Bronchial epithelial cell (primary cell): ENCODE measurements at regions not wholly inside any gene's neighbourhood (a gene's known extent, or its start where the extent isn't known, plus 50 kb on each side); places are given as distances from the start of the nearest gene placed in this dataset.

ENCODE experiments used
- DNase-seq: peaks from one replicate; pipeline ENCODE4 v3.0.0-alpha.2; 2010; ENCODE audit warnings: low read depth
- FAIRE-seq: peaks from 2 replicates; lab custom pipeline; 2011; peaks lifted over from hg19 to GRCh38; lab: Jason Lieb, UNC
- H3K27me3 ChIP-seq: 2 replicates; pipeline ENCODE4 v1.5.1; 2011; ENCODE audit warnings: low read length; ENCODE audit not compliant: control insufficient read depth, insufficient read depth
- H3K36me3 ChIP-seq: 2 replicates; pipeline ENCODE4 v1.5.1; 2011; ENCODE audit warnings: low read length; ENCODE audit not compliant: control insufficient read depth, insufficient read depth
- H3K4me3 ChIP-seq: 2 replicates; pipeline ENCODE4 v1.5.1; 2011; ENCODE audit warnings: mild to moderate bottlenecking, low read depth, low read length, control low read depth
- TF ChIP-seq, protein P1 (sequence below): IDR thresholded peaks from 2 replicates; pipeline ENCODE4 v1.5.1; 2011; ENCODE audit warnings: mild to moderate bottlenecking, moderate library complexity, low read length, control low read depth, inconsistent platforms; ENCODE audit not compliant: insufficient read depth, severe bottlenecking

DNA sequence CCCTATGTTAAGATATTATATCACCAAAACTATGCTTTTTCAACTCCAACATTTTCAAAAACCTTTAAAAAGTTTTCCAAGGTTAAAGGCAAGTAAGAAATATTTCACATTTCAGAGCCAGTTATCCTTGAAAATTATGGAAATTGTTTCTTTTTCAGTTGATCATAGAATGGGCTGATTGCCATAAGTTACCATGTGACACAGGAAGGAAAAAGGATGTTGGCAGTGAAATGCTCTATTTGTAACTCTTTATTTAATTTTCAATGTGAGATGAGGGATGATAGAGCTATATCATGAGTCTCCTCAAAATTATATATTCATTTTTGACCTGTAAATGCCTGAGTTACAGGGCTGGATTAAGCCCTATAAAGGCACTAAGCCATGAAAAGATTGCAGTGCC lies 93.0 kb upstream of the PLS3 start:
- FAIRE-seq (no peak), DNase-seq (no peak)
- Histone ChIP-seq H3K4me3 (no peak overlapping the region), H3K36me3 (no peaks in the 10 kb centered on the region), H3K27me3 (no peaks in the 10 kb centered on the region)
- TF ChIP-seq, protein P1, sequence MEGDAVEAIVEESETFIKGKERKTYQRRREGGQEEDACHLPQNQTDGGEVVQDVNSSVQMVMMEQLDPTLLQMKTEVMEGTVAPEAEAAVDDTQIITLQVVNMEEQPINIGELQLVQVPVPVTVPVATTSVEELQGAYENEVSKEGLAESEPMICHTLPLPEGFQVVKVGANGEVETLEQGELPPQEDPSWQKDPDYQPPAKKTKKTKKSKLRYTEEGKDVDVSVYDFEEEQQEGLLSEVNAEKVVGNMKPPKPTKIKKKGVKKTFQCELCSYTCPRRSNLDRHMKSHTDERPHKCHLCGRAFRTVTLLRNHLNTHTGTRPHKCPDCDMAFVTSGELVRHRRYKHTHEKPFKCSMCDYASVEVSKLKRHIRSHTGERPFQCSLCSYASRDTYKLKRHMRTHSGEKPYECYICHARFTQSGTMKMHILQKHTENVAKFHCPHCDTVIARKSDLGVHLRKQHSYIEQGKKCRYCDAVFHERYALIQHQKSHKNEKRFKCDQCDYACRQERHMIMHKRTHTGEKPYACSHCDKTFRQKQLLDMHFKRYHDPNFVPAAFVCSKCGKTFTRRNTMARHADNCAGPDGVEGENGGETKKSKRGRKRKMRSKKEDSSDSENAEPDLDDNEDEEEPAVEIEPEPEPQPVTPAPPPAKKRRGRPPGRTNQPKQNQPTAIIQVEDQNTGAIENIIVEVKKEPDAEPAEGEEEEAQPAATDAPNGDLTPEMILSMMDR = no peak

GRCh38 chrX:115472131-115472530 lies 88.8 kb upstream of the PLS3 start:
- no peak for DNase-seq
- no peak overlapping the region for H3K4me3 ChIP-seq
- no peaks in the 10 kb centered on the region for H3K36me3 ChIP-seq
- TF ChIP-seq, protein P1 = no peak
- H3K27me3 ChIP-seq = no peaks in the 10 kb centered on the region
- FAIRE-seq = no peak

GRCh38 chrX:115486510-115486909 lies 74.5 kb upstream of the PLS3 start:
- no peaks in the 10 kb centered on the region for H3K27me3 ChIP-seq
- DNase-seq (no peak), FAIRE-seq (no peak)
- no peak overlapping the region for H3K4me3 ChIP-seq
- TF ChIP-seq, protein P1 = no peak
- H3K36me3 ChIP-seq = no peaks in the 10 kb centered on the region

- no peak for DNase-seq
- TF ChIP-seq, protein P1 = no peak
- H3K36me3 ChIP-seq = no peaks in the 10 kb centered on the region
- H3K4me3 ChIP-seq = no peak overlapping the region
- FAIRE-seq = no peak
- no peaks in the 10 kb centered on the region for H3K27me3 ChIP-seq
Observed at GRCh38 chrX:115487608-115488007, 73.4 kb upstream of the PLS3 start.

DNA sequence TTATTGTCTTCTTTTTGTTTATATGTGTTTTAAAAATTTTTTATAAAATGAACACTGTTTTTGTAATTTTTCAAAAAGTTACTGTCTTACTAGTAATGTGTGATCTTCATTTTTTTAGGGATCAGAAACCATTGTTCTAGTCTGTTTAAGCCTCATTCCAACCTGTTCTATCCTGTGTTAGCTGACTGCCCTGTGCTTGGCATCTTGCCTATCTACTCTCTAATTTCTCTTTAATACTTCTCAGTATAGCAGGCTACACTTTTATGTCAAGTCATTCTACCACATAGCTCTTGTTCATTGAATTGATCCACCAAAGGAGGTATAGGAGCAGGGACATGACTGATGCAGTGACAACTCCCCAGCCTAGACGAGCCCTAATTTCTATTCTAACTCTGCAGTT lies 70.2 kb upstream of the PLS3 start:
- TF ChIP-seq, protein P1 = no peak
- no peaks in the 10 kb centered on the region for H3K27me3 ChIP-seq
- FAIRE-seq (no peak), DNase-seq (no peak)
- no peak overlapping the region for H3K4me3 ChIP-seq
- H3K36me3 ChIP-seq = no peaks in the 10 kb centered on the region

GRCh38 chrX:115491766-115492165 lies 69.2 kb upstream of the PLS3 start:
- FAIRE-seq (no peak), DNase-seq (no peak)
- TF ChIP-seq, protein P1 = no peak
- Histone ChIP-seq H3K27me3 (no peaks in the 10 kb centered on the region), H3K36me3 (no peaks in the 10 kb centered on the region), H3K4me3 (no peak overlapping the region)
